Uterus (tissue), 3 donors: ENCODE measurements at regions not wholly inside any gene's neighbourhood (a gene's known extent, or its start where the extent isn't known, plus 50 kb on each side); places are given as distances from the start of the nearest gene placed in this dataset.

Source experiments
- DNase-seq, 2 donors: peaks; one replicate each; pipeline ENCODE4 v3.0.0-alpha.2; 2019 to 2020
- H3K27ac ChIP-seq, 2 donors: fragments of 200-600 bp; sonication (generic); 1 replicate in 1 of 2; 2 replicates in 1 of 2; pipeline ENCODE4 v1.5.1; 2016 to 2018
- H3K27me3 ChIP-seq, 2 donors: fragments of 200-600 bp; sonication (generic); one replicate each; pipeline ENCODE4 v1.5.1; 2018 to 2019; ENCODE audit warnings: control low read depth in 1 of 2
- H3K36me3 ChIP-seq, 2 donors: fragments of 200-600 bp; sonication (generic); one replicate each; pipeline ENCODE4 v1.5.1; 2019; ENCODE audit warnings: control low read depth in 1 of 2
- H3K4me1 ChIP-seq, 2 donors: fragments of 200-600 bp; sonication (generic); one replicate each; pipeline ENCODE4 v1.5.1; 2018 to 2019; ENCODE audit warnings: control low read depth in 1 of 2
- H3K4me3 ChIP-seq, 2 donors: fragments of 200-600 bp; sonication (generic); 1 replicate in 1 of 2; 2 replicates in 1 of 2; pipeline ENCODE4 v1.5.1; 2018 to 2019; ENCODE audit warnings: mild to moderate bottlenecking in 1 of 2
- H3K9me3 ChIP-seq, 2 donors: fragments of 200-600 bp; sonication (generic); one replicate each; pipeline ENCODE4 v1.5.1; 2019; ENCODE audit warnings: control low read depth in 1 of 2
- POLR2A ChIP-seq, 2 donors: fragments of 450-650 bp; IDR thresholded peaks; one replicate each; pipeline ENCODE4 v1.6.1; 2016; ENCODE audit warnings: antibody characterized with exemption in 2 of 2, mild to moderate bottlenecking in 1 of 2, moderate library complexity in 1 of 2
- intact Hi-C: fragments of 100-400 bp; cut with DNase I; formaldehyde crosslinking; loops from one replicate; pipeline ENCODE4 v1.15.1; 2023; ENCODE audit warnings: low total_unique reads
- TF ChIP-seq, protein P1 (sequence below), 4 experiments: fragments of 200-600 bp in 2 of 4; fragments of 450-650 bp in 2 of 4; sonication (generic) in 2 of 4; IDR thresholded peaks; one replicate each; pipeline ENCODE4 v1.5.1; 2016 to 2019; ENCODE audit warnings: antibody characterized with exemption in 4 of 4, mild to moderate bottlenecking in 2 of 4, moderate library complexity in 1 of 4
- donor health status: DM: yes; HTN: yes; CAD: no.

DNA sequence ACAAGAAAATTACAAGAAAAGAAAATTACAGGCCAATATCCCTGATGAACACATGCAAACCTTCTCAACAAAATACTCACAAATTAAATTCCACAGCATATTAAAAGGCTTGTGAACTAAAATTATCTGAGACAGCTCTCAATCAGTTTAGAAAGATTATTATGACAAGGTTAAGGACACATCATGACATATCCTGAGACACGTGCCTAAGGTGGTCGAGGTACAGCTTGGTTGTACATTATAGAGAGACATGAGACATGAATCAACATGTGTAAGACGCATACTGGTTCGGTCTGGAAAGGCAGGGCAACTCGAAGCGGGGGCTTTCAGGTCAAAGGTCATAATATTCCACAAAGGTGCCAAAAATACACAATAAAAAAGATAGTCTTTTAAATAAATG, 598.3 kb upstream of the REG3G start:
- TF ChIP-seq POLR2A (IDR thresholded peaks at IDR 0.05): no peak
- TF ChIP-seq, protein P1, sequence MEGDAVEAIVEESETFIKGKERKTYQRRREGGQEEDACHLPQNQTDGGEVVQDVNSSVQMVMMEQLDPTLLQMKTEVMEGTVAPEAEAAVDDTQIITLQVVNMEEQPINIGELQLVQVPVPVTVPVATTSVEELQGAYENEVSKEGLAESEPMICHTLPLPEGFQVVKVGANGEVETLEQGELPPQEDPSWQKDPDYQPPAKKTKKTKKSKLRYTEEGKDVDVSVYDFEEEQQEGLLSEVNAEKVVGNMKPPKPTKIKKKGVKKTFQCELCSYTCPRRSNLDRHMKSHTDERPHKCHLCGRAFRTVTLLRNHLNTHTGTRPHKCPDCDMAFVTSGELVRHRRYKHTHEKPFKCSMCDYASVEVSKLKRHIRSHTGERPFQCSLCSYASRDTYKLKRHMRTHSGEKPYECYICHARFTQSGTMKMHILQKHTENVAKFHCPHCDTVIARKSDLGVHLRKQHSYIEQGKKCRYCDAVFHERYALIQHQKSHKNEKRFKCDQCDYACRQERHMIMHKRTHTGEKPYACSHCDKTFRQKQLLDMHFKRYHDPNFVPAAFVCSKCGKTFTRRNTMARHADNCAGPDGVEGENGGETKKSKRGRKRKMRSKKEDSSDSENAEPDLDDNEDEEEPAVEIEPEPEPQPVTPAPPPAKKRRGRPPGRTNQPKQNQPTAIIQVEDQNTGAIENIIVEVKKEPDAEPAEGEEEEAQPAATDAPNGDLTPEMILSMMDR (IDR thresholded peaks at IDR 0.05): no peak
- H3K4me3 ChIP-seq: no peak overlapping the region
- no peak overlapping the region for H3K27ac ChIP-seq
- H3K9me3 ChIP-seq: no peaks in the 10 kb centered on the region
- intact Hi-C loops: no loop called here
- no peaks in the 10 kb centered on the region for H3K4me1 ChIP-seq
- H3K36me3 ChIP-seq: no peaks in the 10 kb centered on the region
- no peaks in the 10 kb centered on the region for H3K27me3 ChIP-seq
- no peak for DNase-seq

GRCh38 chr2:78431241-78431640, 594.3 kb upstream of the REG3G start:
- Histone ChIP-seq H3K27me3 (no peaks in the 10 kb centered on the region), H3K27ac (no peak overlapping the region), H3K36me3 (no peaks in the 10 kb centered on the region), H3K4me3 (no peak overlapping the region), H3K4me1 (no peaks in the 10 kb centered on the region), H3K9me3 (no peaks in the 10 kb centered on the region)
- intact Hi-C loops: no loop called here
- TF ChIP-seq, protein P1 (IDR thresholded peaks at IDR 0.05): no peak
- no peak for TF ChIP-seq POLR2A (IDR thresholded peaks at IDR 0.05)
- DNase-seq: no peak

- no peaks in the 10 kb centered on the region for H3K4me1 ChIP-seq
- intact Hi-C loops: no loop called here
- H3K27ac ChIP-seq: no peak overlapping the region
- no peak for DNase-seq
- no peak for TF ChIP-seq POLR2A (IDR thresholded peaks at IDR 0.05)
- TF ChIP-seq, protein P1 (IDR thresholded peaks at IDR 0.05): no peak
- no peaks in the 10 kb centered on the region for H3K36me3 ChIP-seq
- H3K9me3 ChIP-seq: no peaks in the 10 kb centered on the region
- H3K27me3 ChIP-seq: no peaks in the 10 kb centered on the region
- no peak overlapping the region for H3K4me3 ChIP-seq
These were observed 586.4 kb upstream of the REG3G start for GRCh38 chr2:78439122-78439521.

GRCh38 chr2:78455586-78455985, 569.9 kb upstream of the REG3G start:
- Histone ChIP-seq H3K4me3 (no peak overlapping the region), H3K36me3 (no peaks in the 10 kb centered on the region), H3K27ac (no peak overlapping the region), H3K9me3 (no peaks in the 10 kb centered on the region), H3K4me1 (no peaks in the 10 kb centered on the region), H3K27me3 (no peaks in the 10 kb centered on the region)
- no peak for TF ChIP-seq POLR2A (IDR thresholded peaks at IDR 0.05)
- TF ChIP-seq, protein P1 (IDR thresholded peaks at IDR 0.05): no peak
- intact Hi-C loops: no loop called here
- DNase-seq: no peak

GRCh38 chr2:78457269-78457668, 568.2 kb upstream of the REG3G start:
- intact Hi-C loops: no loop called here
- Histone ChIP-seq H3K36me3 (no peaks in the 10 kb centered on the region), H3K4me1 (no peaks in the 10 kb centered on the region), H3K4me3 (no peak overlapping the region), H3K27me3 (no peaks in the 10 kb centered on the region), H3K27ac (no peak overlapping the region), H3K9me3 (no peaks in the 10 kb centered on the region)
- TF ChIP-seq, protein P1 (IDR thresholded peaks at IDR 0.05): no peak
- TF ChIP-seq POLR2A (IDR thresholded peaks at IDR 0.05): no peak
- no peak for DNase-seq
